Lower leg skin (tissue), 3 donors: ENCODE measurements at regions not wholly inside any gene's neighbourhood (a gene's known extent, or its start where the extent isn't known, plus 50 kb on each side); places are given as distances from the start of the nearest gene placed in this dataset.

Experiments used
- CTCF ChIP-seq, 3 donors: fragments of 450-650 bp; IDR thresholded peaks; one replicate each; pipeline ENCODE4 v1.5.1; 2016; ENCODE audit warnings: antibody characterized with exemption in 3 of 3, mild to moderate bottlenecking in 3 of 3, moderate library complexity in 2 of 3
- POLR2A ChIP-seq, 2 donors: fragments of 450-650 bp; IDR thresholded peaks; one replicate each; pipeline ENCODE4 v1.6.1; 2016 to 2017; ENCODE audit warnings: antibody characterized with exemption in 2 of 2, mild to moderate bottlenecking in 1 of 2, moderate library complexity in 1 of 2

GRCh38 chr10:54947605-54948004 is 146.6 kb upstream of the PCDH15 start:
- TF ChIP-seq CTCF (IDR thresholded peaks at IDR 0.05) = no peak
- TF ChIP-seq POLR2A (IDR thresholded peaks at IDR 0.05) = no peak
